ENCODE measurements at regions not wholly inside any gene's neighbourhood (a gene's known extent, or its start where the extent isn't known, plus 50 kb on each side); places are given as distances from the start of the nearest gene placed in this dataset.

GRCh38 chr2:240369801-240370585 lies 65.5 kb upstream of the GPC1 start:
- no peak for TF ChIP-seq CTCF (IDR thresholded peaks at IDR 0.05)
- Mint-ChIP-seq H3K36me3 (ENCODE audit: low read depth) (no peaks in the 10 kb centered on the region), H3K4me1 (ENCODE audit: low read depth) (no peaks in the 10 kb centered on the region), H3K4me3 (no peak overlapping the region), H3K27ac (no peak overlapping the region), H3K9me3 (no peaks in the 10 kb centered on the region), H3K27me3 (no peaks in the 10 kb centered on the region)
- ATAC-seq (no peak), DNase-seq (no peak)
- POLR2A ChIA-PET, result no interaction called here
- CTCF ChIA-PET, result no interaction called here
- intact Hi-C loops (cut with micrococcal nuclease), result no loop called here

GRCh38 chr2:240371129-240372000 lies 64.1 kb upstream of the GPC1 start:
- POLR2A ChIA-PET, result no interaction called here
- DNase-seq, result no peak

GRCh38 chr2:240372101-240372500 lies 63.4 kb upstream of the GPC1 start:
- ChIA-PET POLR2A (no interaction called here), CTCF (no interaction called here)
- intact Hi-C loops (cut with micrococcal nuclease), result no loop called here
- TF ChIP-seq CTCF (IDR thresholded peaks at IDR 0.05), result no peak
- H3K4me1 Mint-ChIP-seq (ENCODE audit: low read depth), result no peaks in the 10 kb centered on the region
- DNase-seq (no peak), ATAC-seq (no peak)
- no peaks in the 10 kb centered on the region for H3K27me3 Mint-ChIP-seq
- no peaks in the 10 kb centered on the region for H3K36me3 Mint-ChIP-seq (ENCODE audit: low read depth)
- no peak overlapping the region for H3K27ac Mint-ChIP-seq
- no peak overlapping the region for H3K4me3 Mint-ChIP-seq
- no peaks in the 10 kb centered on the region for H3K9me3 Mint-ChIP-seq

More at GRCh38 chr2:240371129-240372000, 64.1 kb upstream of the GPC1 start:
- ATAC-seq, result no peak
- no peak for TF ChIP-seq CTCF (IDR thresholded peaks at IDR 0.05)
- Mint-ChIP-seq H3K27ac (no peak overlapping the region), H3K36me3 (ENCODE audit: low read depth) (no peaks in the 10 kb centered on the region), H3K27me3 (no peaks in the 10 kb centered on the region), H3K4me1 (ENCODE audit: low read depth) (no peaks in the 10 kb centered on the region), H3K4me3 (no peak overlapping the region), H3K9me3 (no peaks in the 10 kb centered on the region)
- CTCF ChIA-PET, result no interaction called here
- intact Hi-C loops (cut with micrococcal nuclease), result no loop called here

- intact Hi-C loops (cut with micrococcal nuclease), result no loop called here
- Mint-ChIP-seq H3K9me3 (no peaks in the 10 kb centered on the region), H3K27me3 (no peaks in the 10 kb centered on the region), H3K36me3 (ENCODE audit: low read depth) (no peaks in the 10 kb centered on the region), H3K4me1 (ENCODE audit: low read depth) (no peaks in the 10 kb centered on the region), H3K27ac (no peak overlapping the region), H3K4me3 (no peak overlapping the region)
- ChIA-PET POLR2A (no interaction called here), CTCF (no interaction called here)
- TF ChIP-seq CTCF (IDR thresholded peaks at IDR 0.05), result no peak
- no peak for DNase-seq
- ATAC-seq, result no peak
Measured at GRCh38 chr2:240373289-240373885, 62.1 kb upstream of the GPC1 start.

Measured in activated CD8-positive, alpha-beta T cell treated with anti-CD3 and anti-CD28 coated beads for 36 hours (primary cell).